Lower leg skin (tissue), 4 donors: ENCODE measurements at regions not wholly inside any gene's neighbourhood (a gene's known extent, or its start where the extent isn't known, plus 50 kb on each side); places are given as distances from the start of the nearest gene placed in this dataset.
"Not testable (repeated sequence)": the region's sequence is repeated elsewhere in the genome, so short reads cannot be mapped to it uniquely, and the experiment has no call there.

Experiments
- DNase-seq, 2 donors: peaks; one replicate each; pipeline ENCODE4 v3.0.0-alpha.2; 2019; ENCODE audit warnings: low spot score in 2 of 2
- H3K4me3 ChIP-seq: fragments of 200-600 bp; sonication (generic); 2 replicates; pipeline ENCODE4 v1.5.1; 2017; ENCODE audit warnings: mild to moderate bottlenecking, low read depth; ENCODE audit not compliant: poor library complexity, severe bottlenecking
- POLR2A ChIP-seq, 2 donors: fragments of 450-650 bp; IDR thresholded peaks; one replicate each; pipeline ENCODE4 v1.6.1; 2016 to 2017; ENCODE audit warnings: antibody characterized with exemption in 2 of 2, mild to moderate bottlenecking in 1 of 2, moderate library complexity in 1 of 2
- WGBS, 2 donors: methylation state at CpG; one replicate each; pipeline ENCODE4 v1.1.5; 2018; 5-methylcytosine and 5-hydroxymethylcytosine counted together
- intact Hi-C: fragments of 100-400 bp; cut with DNase I; formaldehyde crosslinking; loops from one replicate; pipeline ENCODE4 v1.15.0; 2023; ENCODE audit warnings: low total_unique reads
- TF ChIP-seq, protein P1 (sequence below), 3 donors: fragments of 450-650 bp; IDR thresholded peaks; one replicate each; pipeline ENCODE4 v1.5.1; 2016; ENCODE audit warnings: antibody characterized with exemption in 3 of 3, mild to moderate bottlenecking in 3 of 3, moderate library complexity in 2 of 3

GRCh38 chr5:92629000-92629399 lies 952.0 kb downstream of the NR2F1-AS1 start:
- DNase-seq, result no peak
- intact Hi-C loops, result no loop called here
- WGBS, 2 donors, result 85 to 89% methylated on average over 3 of the region's 3 CpGs
- TF ChIP-seq, protein P1, sequence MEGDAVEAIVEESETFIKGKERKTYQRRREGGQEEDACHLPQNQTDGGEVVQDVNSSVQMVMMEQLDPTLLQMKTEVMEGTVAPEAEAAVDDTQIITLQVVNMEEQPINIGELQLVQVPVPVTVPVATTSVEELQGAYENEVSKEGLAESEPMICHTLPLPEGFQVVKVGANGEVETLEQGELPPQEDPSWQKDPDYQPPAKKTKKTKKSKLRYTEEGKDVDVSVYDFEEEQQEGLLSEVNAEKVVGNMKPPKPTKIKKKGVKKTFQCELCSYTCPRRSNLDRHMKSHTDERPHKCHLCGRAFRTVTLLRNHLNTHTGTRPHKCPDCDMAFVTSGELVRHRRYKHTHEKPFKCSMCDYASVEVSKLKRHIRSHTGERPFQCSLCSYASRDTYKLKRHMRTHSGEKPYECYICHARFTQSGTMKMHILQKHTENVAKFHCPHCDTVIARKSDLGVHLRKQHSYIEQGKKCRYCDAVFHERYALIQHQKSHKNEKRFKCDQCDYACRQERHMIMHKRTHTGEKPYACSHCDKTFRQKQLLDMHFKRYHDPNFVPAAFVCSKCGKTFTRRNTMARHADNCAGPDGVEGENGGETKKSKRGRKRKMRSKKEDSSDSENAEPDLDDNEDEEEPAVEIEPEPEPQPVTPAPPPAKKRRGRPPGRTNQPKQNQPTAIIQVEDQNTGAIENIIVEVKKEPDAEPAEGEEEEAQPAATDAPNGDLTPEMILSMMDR (IDR thresholded peaks at IDR 0.05), result no peak
- TF ChIP-seq POLR2A (IDR thresholded peaks at IDR 0.05), result no peak
- H3K4me3 ChIP-seq, result no peak overlapping the region

GRCh38 chr5:92627186-92627585 lies 953.8 kb downstream of the NR2F1-AS1 start:
- no peak for DNase-seq
- TF ChIP-seq POLR2A (IDR thresholded peaks at IDR 0.05), result no peak
- TF ChIP-seq, protein P1 (IDR thresholded peaks at IDR 0.05), result no peak
- WGBS, 2 donors, result 60 to 72% methylated on average over 1 of the region's 1 CpG
- intact Hi-C loops, result no loop called here
- H3K4me3 ChIP-seq, result no peak overlapping the region

DNA sequence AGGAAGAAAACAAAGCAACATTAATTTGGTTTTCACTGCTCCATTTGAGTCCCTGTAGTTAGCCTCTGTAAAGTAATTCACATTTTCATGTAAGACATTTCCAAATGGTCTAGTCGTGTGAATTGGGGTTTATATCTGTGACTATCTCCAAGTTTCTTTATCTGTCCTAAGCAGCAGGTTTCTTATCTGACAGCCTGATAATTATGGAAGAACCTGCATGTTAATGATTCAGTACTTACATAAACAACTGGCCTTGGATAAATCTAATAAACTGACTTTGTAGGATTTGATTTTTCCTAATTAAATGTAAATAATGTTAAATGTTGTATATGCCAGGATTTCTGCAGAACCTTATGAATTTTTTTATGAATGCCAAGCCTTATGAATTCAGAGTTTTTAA lies 964.9 kb downstream of the NR2F1-AS1 start:
- TF ChIP-seq, protein P1 (IDR thresholded peaks at IDR 0.05), result no peak
- TF ChIP-seq POLR2A (IDR thresholded peaks at IDR 0.05), result no peak
- intact Hi-C loops, result no loop called here
- no peak for DNase-seq
- H3K4me3 ChIP-seq, result no peak overlapping the region
- 29 to 46% methylated on average over 1 of the region's 1 CpG for WGBS, 2 donors

DNA sequence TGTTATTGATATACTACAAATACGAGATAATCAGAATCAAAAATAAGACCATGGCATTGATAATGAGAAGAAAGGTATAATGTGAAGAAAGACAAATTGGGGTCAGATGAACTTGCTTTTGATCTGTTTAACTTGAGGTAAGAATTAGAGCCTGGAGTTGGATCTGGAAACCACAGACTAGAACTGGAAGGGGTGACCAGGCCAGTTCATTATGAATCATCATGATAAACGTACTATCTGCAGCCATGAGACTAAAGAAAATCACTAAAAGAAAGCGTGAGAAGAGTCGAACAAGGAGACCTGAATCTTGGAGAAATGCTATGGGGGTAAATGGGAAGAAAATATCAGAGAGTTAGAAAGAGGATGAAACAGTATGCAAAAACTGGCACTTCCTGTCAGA lies 967.5 kb downstream of the NR2F1-AS1 start:
- H3K4me3 ChIP-seq, result no peak overlapping the region
- intact Hi-C loops, result no loop called here
- TF ChIP-seq, protein P1 (IDR thresholded peaks at IDR 0.05), result no peak
- TF ChIP-seq POLR2A (IDR thresholded peaks at IDR 0.05), result no peak
- no peak for DNase-seq
- 82 to 88% methylated on average over 4 of the region's 4 CpGs for WGBS, 2 donors

GRCh38 chr5:92610435-92610834 lies 970.6 kb downstream of the NR2F1-AS1 start:
- DNase-seq, H3K4me3 ChIP-seq, intact Hi-C loops: not testable (repeated sequence)

DNA sequence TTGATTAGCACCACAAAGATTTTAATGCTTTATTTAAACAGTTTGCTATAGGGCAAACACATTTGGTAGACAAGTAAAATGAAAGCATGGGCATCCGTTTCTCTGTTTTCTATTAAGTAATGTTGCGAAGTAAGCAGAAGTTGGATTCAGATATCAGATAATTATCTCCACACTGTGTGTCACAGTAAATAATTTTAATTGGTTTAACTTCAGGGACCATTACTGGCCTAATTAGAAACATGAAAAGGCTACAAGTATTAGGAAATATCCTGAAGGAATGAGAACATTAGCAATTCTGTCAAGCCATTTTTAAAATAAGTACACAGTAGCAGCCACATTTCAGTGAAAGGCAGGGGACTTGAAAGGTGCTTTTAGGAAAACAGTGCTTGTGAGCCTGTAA lies 975.4 kb downstream of the NR2F1-AS1 start:
- 44 to 46% methylated on average over 2 of the region's 2 CpGs for WGBS, 2 donors
- H3K4me3 ChIP-seq, result no peak overlapping the region
- intact Hi-C loops, result no loop called here
- no peak for TF ChIP-seq POLR2A (IDR thresholded peaks at IDR 0.05)
- TF ChIP-seq, protein P1 (IDR thresholded peaks at IDR 0.05), result no peak
- no peak for DNase-seq
